NCI-H82 treated with DMSO at 0.1 percent for 48 hours (cell line): ENCODE measurements at regions not wholly inside any gene's neighbourhood (a gene's known extent, or its start where the extent isn't known, plus 50 kb on each side); places are given as distances from the start of the nearest gene placed in this dataset.
"Not testable (repeated sequence)": the region's sequence is repeated elsewhere in the genome, so short reads cannot be mapped to it uniquely, and the experiment has no call there.

Experiments used
- DNase-seq: peaks from one replicate; lab custom pipeline; 2025; ENCODE audit not compliant: unreplicated experiment; lab: John Stamatoyannopoulos, UW

GRCh38 chrX:150207733-150208132 lies 155.4 kb upstream of the MAMLD1 start:
- DNase-seq: no peak

GRCh38 chrX:150211988-150212387 lies 151.1 kb upstream of the MAMLD1 start:
- DNase-seq: no peak

GRCh38 chrX:150212672-150213480 lies 150.2 kb upstream of the MAMLD1 start:
- no peak for DNase-seq

- DNase-seq: no peak
Observed at GRCh38 chrX:150213481-150214030, 149.6 kb upstream of the MAMLD1 start.

- DNase-seq: not testable (repeated sequence)
Observed at GRCh38 chrX:150216000-150216399, 147.1 kb upstream of the MAMLD1 start.

GRCh38 chrX:150216716-150217115 lies 146.4 kb upstream of the MAMLD1 start:
- no peak for DNase-seq

GRCh38 chrX:150217609-150218008 lies 145.5 kb upstream of the MAMLD1 start:
- no peak for DNase-seq

- no peak for DNase-seq
Observed at GRCh38 chrX:150219374-150220185, 143.5 kb upstream of the MAMLD1 start.

- no peak for DNase-seq
Observed at GRCh38 chrX:150223176-150224015, 139.7 kb upstream of the MAMLD1 start.

GRCh38 chrX:150224676-150225075 lies 138.4 kb upstream of the MAMLD1 start:
- no peak for DNase-seq

- DNase-seq: no peak
Observed at GRCh38 chrX:150225266-150225665, 137.9 kb upstream of the MAMLD1 start.

GRCh38 chrX:150225756-150226155 lies 137.4 kb upstream of the MAMLD1 start:
- no peak for DNase-seq

GRCh38 chrX:150226223-150226965 lies 136.7 kb upstream of the MAMLD1 start:
- DNase-seq: no peak

- no peak for DNase-seq
Observed at GRCh38 chrX:150227321-150227860, 135.7 kb upstream of the MAMLD1 start.

- no peak for DNase-seq
Observed at GRCh38 chrX:150227873-150228410, 135.2 kb upstream of the MAMLD1 start.

GRCh38 chrX:150228431-150228830 lies 134.7 kb upstream of the MAMLD1 start:
- no peak for DNase-seq

GRCh38 chrX:150229030-150229429 lies 134.1 kb upstream of the MAMLD1 start:
- DNase-seq: no peak

- no peak for DNase-seq
Observed at GRCh38 chrX:150229481-150229880, 133.6 kb upstream of the MAMLD1 start.

GRCh38 chrX:150230952-150231351 lies 132.2 kb upstream of the MAMLD1 start:
- DNase-seq: not testable (repeated sequence)

GRCh38 chrX:150231368-150231767 lies 131.7 kb upstream of the MAMLD1 start:
- DNase-seq: not testable (repeated sequence)
